Mesendoderm (in vitro differentiated cells): ENCODE measurements at regions not wholly inside any gene's neighbourhood (a gene's known extent, or its start where the extent isn't known, plus 50 kb on each side); places are given as distances from the start of the nearest gene placed in this dataset.

ENCODE experiments used
- DNase-seq: peaks from one replicate; pipeline ENCODE4 v3.0.0; 2013
- H2AK5ac ChIP-seq: 2 replicates; pipeline ENCODE4 v1.6.1; 2013; ENCODE audit warnings: low read length, inconsistent platforms
- H2BK120ac ChIP-seq: 2 replicates; pipeline ENCODE4 v1.6.1; 2013; ENCODE audit warnings: low read depth, mild to moderate bottlenecking, low read length, moderate library complexity, mixed read lengths
- H2BK15ac ChIP-seq: replicated peaks from 2 replicates; pipeline ENCODE4 v1.6.1; 2013; ENCODE audit warnings: low read depth, mild to moderate bottlenecking, moderate library complexity
- H2BK5ac ChIP-seq: 2 replicates; pipeline ENCODE4 v1.6.1; 2013; ENCODE audit warnings: low read length, inconsistent platforms
- H3K18ac ChIP-seq: 2 replicates; pipeline ENCODE4 v1.6.1; 2013; ENCODE audit warnings: mild to moderate bottlenecking, low read length, mixed read lengths
- H3K23ac ChIP-seq: one replicate; pipeline ENCODE4 v1.6.1; 2013; ENCODE audit warnings: low read length
- H3K27ac ChIP-seq: 2 replicates; pipeline ENCODE4 v1.5.1; 2013; ENCODE audit warnings: low read depth, mild to moderate bottlenecking, inconsistent platforms, low read length, moderate library complexity
- H3K27me3 ChIP-seq: 2 replicates; pipeline ENCODE4 v1.6.1; 2013; ENCODE audit warnings: low read length, control low read depth, mild to moderate bottlenecking, inconsistent platforms; ENCODE audit not compliant: insufficient read depth, poor library complexity
- H3K36me3 ChIP-seq: 2 replicates; pipeline ENCODE4 v1.6.1; 2013; ENCODE audit warnings: low read length, inconsistent platforms; ENCODE audit not compliant: control insufficient read depth, insufficient read depth
- H3K4ac ChIP-seq: one replicate; pipeline ENCODE4 v1.6.1; 2013; ENCODE audit warnings: low read depth, mild to moderate bottlenecking, low read length, moderate library complexity
- H3K4me1 ChIP-seq: 2 replicates; pipeline ENCODE4 v1.6.1; 2013; ENCODE audit warnings: low read depth, low read length, inconsistent platforms; ENCODE audit not compliant: control insufficient read depth
- H3K4me2 ChIP-seq: 2 replicates; pipeline ENCODE4 v1.6.1; 2013; ENCODE audit warnings: low read length
- H3K4me3 ChIP-seq: 2 replicates; pipeline ENCODE4 v1.5.1; 2013; ENCODE audit warnings: mild to moderate bottlenecking, low read length
- H3K56ac ChIP-seq: one replicate; pipeline ENCODE4 v1.6.1; 2013; ENCODE audit warnings: low read length
- H3K79me1 ChIP-seq: 2 replicates; pipeline ENCODE4 v1.6.1; 2013; ENCODE audit warnings: low read length, inconsistent platforms
- H3K79me2 ChIP-seq: 2 replicates; pipeline ENCODE4 v1.6.1; 2013; ENCODE audit warnings: mild to moderate bottlenecking, low read length; ENCODE audit not compliant: control insufficient read depth, insufficient read depth
- H3K9ac ChIP-seq: 2 replicates; pipeline ENCODE4 v1.6.1; 2013; ENCODE audit warnings: low read length, inconsistent platforms
- H4K5ac ChIP-seq: one replicate; pipeline ENCODE4 v1.6.1; 2013; ENCODE audit warnings: low read length
- H4K8ac ChIP-seq: one replicate; pipeline ENCODE4 v1.6.1; 2013; ENCODE audit warnings: low read depth, mild to moderate bottlenecking, control low read depth, low read length, moderate library complexity
- WGBS: extraction: QIAGEN DNeasy Blood & Tissue Kit; methylation state at CpG from one replicate; pipeline ENCODE4 v1.1.7; 2013; ENCODE audit warnings: low lambda C conversion rate, missing lambda C conversion rate; ENCODE audit not compliant: insufficient coverage; ENCODE audit errors: extremely low coverage; 5-methylcytosine and 5-hydroxymethylcytosine counted together

DNA sequence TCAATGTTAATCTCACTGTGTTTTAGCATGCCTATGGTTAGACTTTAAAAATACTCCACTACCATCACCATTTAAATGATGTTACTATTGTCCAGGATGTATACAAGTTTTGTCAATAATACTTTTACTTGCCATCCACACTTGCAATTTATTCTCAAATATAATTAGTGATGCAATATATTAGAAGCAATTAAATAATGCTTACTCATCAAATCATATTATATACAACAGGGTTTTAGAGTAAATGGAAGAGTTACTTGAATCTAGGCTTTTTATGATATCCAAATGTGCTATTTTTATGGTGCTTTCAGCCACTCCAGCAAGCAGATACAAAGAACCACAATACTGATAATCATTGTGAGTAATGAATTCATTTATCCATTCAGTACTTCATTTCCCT, 461.1 kb downstream of the TMEM182 start:
- no peak overlapping the region for H3K4me3 ChIP-seq
- no peak for DNase-seq
- no peak overlapping the region for H2BK15ac ChIP-seq
- no peak overlapping the region for H3K27ac ChIP-seq
- no peaks in the 10 kb centered on the region for H3K79me1 ChIP-seq
- H3K18ac ChIP-seq: no peak overlapping the region
- no peaks in the 10 kb centered on the region for H3K79me2 ChIP-seq
- H4K5ac ChIP-seq: no peak overlapping the region
- no peak overlapping the region for H3K9ac ChIP-seq
- H3K27me3 ChIP-seq: no peaks in the 10 kb centered on the region
- H2BK5ac ChIP-seq: no peak overlapping the region
- no peak overlapping the region for H4K8ac ChIP-seq
- no peak overlapping the region for H3K56ac ChIP-seq
- H3K4me2 ChIP-seq: no peak overlapping the region
- no peak overlapping the region for H2AK5ac ChIP-seq
- H3K36me3 ChIP-seq: no peaks in the 10 kb centered on the region
- no peak overlapping the region for H2BK120ac ChIP-seq
- no peak overlapping the region for H3K23ac ChIP-seq
- H3K4ac ChIP-seq: no peak overlapping the region
- no peaks in the 10 kb centered on the region for H3K4me1 ChIP-seq

DNA sequence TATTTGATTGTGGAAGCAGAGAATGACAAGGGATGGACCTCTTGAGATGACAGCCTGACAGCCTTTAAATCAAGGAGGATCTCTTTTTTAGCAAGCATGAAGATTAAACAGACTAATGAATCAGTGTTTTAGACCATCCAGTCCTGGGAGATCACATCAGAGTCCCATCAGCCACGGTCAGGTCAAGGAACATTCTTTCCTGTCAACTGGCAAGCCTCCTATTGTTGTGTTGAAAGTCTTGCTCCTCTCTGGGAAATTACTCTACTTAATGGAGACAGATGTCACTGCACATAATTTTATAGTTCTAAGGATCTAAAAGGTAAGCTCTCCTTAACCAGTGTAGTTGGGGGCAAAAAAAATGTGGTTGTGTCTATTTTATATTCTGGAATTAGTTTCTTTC, 469.0 kb downstream of the TMEM182 start:
- no peak overlapping the region for H4K5ac ChIP-seq
- no peak overlapping the region for H3K18ac ChIP-seq
- no peak overlapping the region for H4K8ac ChIP-seq
- WGBS: no CpG with 5 or more reads among the region's 1 CpG
- no peaks in the 10 kb centered on the region for H3K36me3 ChIP-seq
- DNase-seq: no peak
- no peaks in the 10 kb centered on the region for H3K79me1 ChIP-seq
- H2BK5ac ChIP-seq: no peak overlapping the region
- H2BK120ac ChIP-seq: no peak overlapping the region
- H3K27me3 ChIP-seq: no peaks in the 10 kb centered on the region
- no peak overlapping the region for H3K4me3 ChIP-seq
- H2BK15ac ChIP-seq: no peak overlapping the region
- no peaks in the 10 kb centered on the region for H3K79me2 ChIP-seq
- no peak overlapping the region for H3K56ac ChIP-seq
- no peak overlapping the region for H2AK5ac ChIP-seq
- H3K27ac ChIP-seq: no peak overlapping the region
- no peak overlapping the region for H3K9ac ChIP-seq
- no peaks in the 10 kb centered on the region for H3K4me1 ChIP-seq
- H3K4ac ChIP-seq: no peak overlapping the region
- H3K4me2 ChIP-seq: no peak overlapping the region
- H3K23ac ChIP-seq: no peak overlapping the region

DNA sequence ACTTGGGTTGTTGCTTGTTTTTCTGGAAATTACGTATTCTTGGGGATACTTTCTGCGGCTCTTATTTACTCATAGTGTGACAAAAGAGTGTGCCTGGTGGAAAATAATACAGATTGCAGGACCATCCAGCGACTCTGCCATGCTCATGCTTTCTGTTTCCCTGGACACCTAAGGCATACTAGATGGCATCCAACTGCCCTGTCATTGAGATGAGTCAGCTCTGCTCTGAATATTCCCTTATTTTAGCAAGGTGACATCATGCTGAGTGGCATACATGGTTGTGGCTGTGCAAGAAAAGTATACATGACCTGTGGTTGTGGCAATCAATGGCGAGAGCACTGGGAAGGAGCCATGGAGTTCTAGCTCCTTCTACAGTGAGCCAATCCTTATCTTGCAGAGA, 471.0 kb downstream of the TMEM182 start:
- Histone ChIP-seq H2BK15ac (no peak overlapping the region), H2BK5ac (no peak overlapping the region), H3K56ac (no peak overlapping the region), H3K4me2 (no peak overlapping the region), H3K4ac (no peak overlapping the region), H3K18ac (no peak overlapping the region), H3K9ac (no peak overlapping the region), H3K36me3 (no peaks in the 10 kb centered on the region), H2AK5ac (no peak overlapping the region), H2BK120ac (no peak overlapping the region), H4K5ac (no peak overlapping the region), H3K4me1 (no peaks in the 10 kb centered on the region), H3K27me3 (no peaks in the 10 kb centered on the region), H3K4me3 (no peak overlapping the region), H3K79me1 (no peaks in the 10 kb centered on the region), H3K27ac (no peak overlapping the region), H3K79me2 (no peaks in the 10 kb centered on the region), H4K8ac (no peak overlapping the region), H3K23ac (no peak overlapping the region)
- no peak for DNase-seq
- WGBS: no CpG with 5 or more reads among the region's 4 CpGs

DNA sequence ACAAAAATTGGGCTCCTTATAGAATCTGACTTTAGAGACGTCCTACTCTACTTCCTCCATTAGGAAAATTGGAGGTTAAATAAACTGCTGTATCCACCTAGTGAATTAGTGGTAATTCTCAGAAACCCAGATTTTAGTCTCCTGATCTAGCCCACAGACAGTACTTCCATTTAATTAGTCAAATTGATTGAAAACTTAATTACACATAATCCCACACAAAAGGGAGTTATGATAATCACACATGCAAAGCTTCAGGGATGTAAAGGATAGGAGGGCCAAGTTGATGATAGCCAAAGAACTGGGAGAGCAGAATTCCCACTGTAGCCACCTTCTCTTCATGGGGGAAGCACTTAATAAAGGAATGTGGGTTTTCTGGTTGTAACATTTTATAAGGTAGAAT, 471.9 kb downstream of the TMEM182 start:
- Histone ChIP-seq H3K27me3 (no peaks in the 10 kb centered on the region), H3K4me3 (no peak overlapping the region), H3K23ac (no peak overlapping the region), H3K4me1 (no peaks in the 10 kb centered on the region), H2BK5ac (no peak overlapping the region), H3K4me2 (no peak overlapping the region), H4K5ac (no peak overlapping the region), H2AK5ac (no peak overlapping the region), H3K9ac (no peak overlapping the region), H3K18ac (no peak overlapping the region), H4K8ac (no peak overlapping the region), H3K79me2 (no peaks in the 10 kb centered on the region), H2BK120ac (no peak overlapping the region), H3K79me1 (no peaks in the 10 kb centered on the region), H3K56ac (no peak overlapping the region), H3K27ac (no peak overlapping the region), H2BK15ac (no peak overlapping the region), H3K4ac (no peak overlapping the region), H3K36me3 (no peaks in the 10 kb centered on the region)
- no peak for DNase-seq
- no CpG with 5 or more reads among the region's 1 CpG for WGBS

DNA sequence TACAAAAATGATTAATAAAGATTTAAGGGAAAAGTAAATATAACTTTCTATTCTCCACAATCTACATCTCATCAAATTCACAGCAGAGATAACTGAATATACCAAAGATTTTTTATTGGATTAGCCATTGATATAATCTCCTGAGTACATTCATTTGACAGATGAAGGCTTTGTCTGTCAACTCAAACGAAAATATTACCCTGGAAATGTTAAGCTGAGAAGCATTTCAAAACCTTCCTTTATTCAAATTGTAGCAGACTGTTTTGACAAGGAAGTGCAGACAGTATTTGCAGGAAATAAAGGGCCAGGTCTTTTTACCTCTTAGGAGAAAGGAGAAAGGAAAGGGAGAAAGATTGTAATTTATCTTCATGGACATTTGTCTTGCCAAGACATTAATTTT, 473.5 kb downstream of the TMEM182 start:
- Histone ChIP-seq H3K9ac (no peak overlapping the region), H2BK5ac (no peak overlapping the region), H3K36me3 (no peaks in the 10 kb centered on the region), H2BK15ac (no peak overlapping the region), H2BK120ac (no peak overlapping the region), H3K4me2 (no peak overlapping the region), H3K79me2 (no peaks in the 10 kb centered on the region), H3K79me1 (no peaks in the 10 kb centered on the region), H4K8ac (no peak overlapping the region), H3K18ac (no peak overlapping the region), H2AK5ac (no peak overlapping the region), H3K56ac (no peak overlapping the region), H4K5ac (no peak overlapping the region), H3K27ac (no peak overlapping the region), H3K23ac (no peak overlapping the region), H3K27me3 (no peaks in the 10 kb centered on the region), H3K4me3 (no peak overlapping the region), H3K4ac (no peak overlapping the region), H3K4me1 (no peaks in the 10 kb centered on the region)
- no CpG with 5 or more reads among the region's 1 CpG for WGBS
- no peak for DNase-seq

DNA sequence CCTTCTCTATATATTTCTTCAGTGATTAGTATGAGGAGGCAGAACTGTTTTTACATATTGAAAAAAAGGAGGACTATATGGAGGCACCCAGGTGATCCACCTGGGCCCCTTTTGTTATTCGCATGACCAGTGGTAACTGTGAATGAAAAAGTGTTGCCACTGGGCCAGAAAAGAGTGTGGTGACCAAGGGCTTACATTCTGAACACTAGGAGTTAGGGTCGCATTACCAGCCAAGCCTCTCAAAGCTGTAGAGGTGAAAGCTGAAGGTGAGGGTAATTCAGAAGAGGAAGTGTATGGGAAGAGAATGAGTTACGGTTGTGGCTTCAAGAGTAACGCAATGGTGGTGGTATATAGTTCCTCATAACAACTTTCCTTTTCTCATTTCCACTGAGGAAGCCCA, 487.6 kb downstream of the TMEM182 start:
- H3K23ac ChIP-seq: no peak overlapping the region
- H3K27me3 ChIP-seq: no peaks in the 10 kb centered on the region
- no peak overlapping the region for H3K4ac ChIP-seq
- H3K56ac ChIP-seq: no peak overlapping the region
- no peak overlapping the region for H4K8ac ChIP-seq
- no peaks in the 10 kb centered on the region for H3K36me3 ChIP-seq
- no peak overlapping the region for H3K4me3 ChIP-seq
- no peaks in the 10 kb centered on the region for H3K4me1 ChIP-seq
- H3K79me2 ChIP-seq: no peaks in the 10 kb centered on the region
- no peak overlapping the region for H3K4me2 ChIP-seq
- H3K27ac ChIP-seq: no peak overlapping the region
- no peak overlapping the region for H2BK120ac ChIP-seq
- DNase-seq: no peak
- H3K79me1 ChIP-seq: no peaks in the 10 kb centered on the region
- no peak overlapping the region for H2BK15ac ChIP-seq
- no peak overlapping the region for H2AK5ac ChIP-seq
- no peak overlapping the region for H3K18ac ChIP-seq
- H3K9ac ChIP-seq: no peak overlapping the region
- WGBS: no CpG with 5 or more reads among the region's 4 CpGs
- no peak overlapping the region for H2BK5ac ChIP-seq
- no peak overlapping the region for H4K5ac ChIP-seq
